Activated CD8-positive, alpha-beta T cell treated with anti-CD3 and anti-CD28 coated beads for 36 hours (primary cell): ENCODE measurements at regions not wholly inside any gene's neighbourhood (a gene's known extent, or its start where the extent isn't known, plus 50 kb on each side); places are given as distances from the start of the nearest gene placed in this dataset.
"Not testable (repeated sequence)": the region's sequence is repeated elsewhere in the genome, so short reads cannot be mapped to it uniquely, and the experiment has no call there.

ENCODE experiments used
- ATAC-seq: fragments of 200-7000 bp; cut with Tn5 transposase; one replicate; pipeline ENCODE4 v1.10.0; 2021; ENCODE audit warnings: mild to moderate bottlenecking, moderate library complexity
- CTCF ChIA-PET: fragments of 350-600 bp; sonication (Branson Sonifier 250); formaldehyde crosslinking; loops from one replicate; lab custom pipeline; 2021; ENCODE audit warnings: antibody characterized with exemption; lab: Charles Lee
- POLR2A ChIA-PET: fragments of 350-600 bp; sonication (Branson Sonifier 250); formaldehyde crosslinking; loops from one replicate; lab custom pipeline; 2021; ENCODE audit warnings: antibody characterized with exemption; lab: Charles Lee
- DNase-seq: peaks from one replicate; pipeline ENCODE4 v3.0.0-alpha.2; 2020
- H3K27ac Mint-ChIP-seq: one replicate; pipeline ENCODE4 v1.8.0; 2021; ENCODE audit warnings: mild to moderate bottlenecking, mixed read lengths
- H3K27me3 Mint-ChIP-seq: one replicate; pipeline ENCODE4 v1.8.0; 2021; ENCODE audit warnings: mixed read lengths
- H3K36me3 Mint-ChIP-seq: one replicate; pipeline ENCODE4 v1.8.0; 2021; ENCODE audit warnings: low read depth, mixed read lengths
- H3K4me1 Mint-ChIP-seq: one replicate; pipeline ENCODE4 v1.8.0; 2021; ENCODE audit warnings: low read depth, mixed read lengths
- H3K4me3 Mint-ChIP-seq: one replicate; pipeline ENCODE4 v1.8.0; 2021; ENCODE audit warnings: mild to moderate bottlenecking, moderate library complexity, mixed read lengths
- H3K9me3 Mint-ChIP-seq: one replicate; pipeline ENCODE4 v1.8.0; 2021; ENCODE audit warnings: mixed read lengths
- intact Hi-C: fragments of 100-400 bp; cut with micrococcal nuclease; formaldehyde crosslinking; loops from one replicate; pipeline ENCODE4 v1.10.0; 2022
- TF ChIP-seq, protein P1 (sequence below): fragments of 200-600 bp; IDR thresholded peaks from one replicate; pipeline ENCODE4 v1.8.0; 2022; ENCODE audit warnings: antibody characterized with exemption, mild to moderate bottlenecking

DNA sequence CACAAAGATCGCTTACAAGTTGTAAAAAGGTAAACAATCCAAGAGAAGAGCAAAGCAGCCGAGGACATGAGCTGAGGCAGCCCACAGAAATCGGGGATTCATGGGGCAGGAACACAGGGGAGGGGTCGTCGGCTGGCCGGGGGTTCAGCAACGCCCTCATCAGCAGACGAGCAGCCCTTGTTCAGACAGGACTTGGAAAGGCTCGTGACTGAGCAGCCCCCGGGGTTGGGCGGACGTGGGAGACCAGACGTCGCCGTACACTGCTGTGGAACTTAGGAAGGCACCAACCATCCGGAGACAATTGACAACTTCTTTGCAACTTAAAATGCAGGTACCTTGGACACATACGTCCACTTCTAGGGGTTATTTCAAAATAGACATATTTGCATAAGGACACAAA is 370.5 kb downstream of the BRD1 start:
- TF ChIP-seq, protein P1, sequence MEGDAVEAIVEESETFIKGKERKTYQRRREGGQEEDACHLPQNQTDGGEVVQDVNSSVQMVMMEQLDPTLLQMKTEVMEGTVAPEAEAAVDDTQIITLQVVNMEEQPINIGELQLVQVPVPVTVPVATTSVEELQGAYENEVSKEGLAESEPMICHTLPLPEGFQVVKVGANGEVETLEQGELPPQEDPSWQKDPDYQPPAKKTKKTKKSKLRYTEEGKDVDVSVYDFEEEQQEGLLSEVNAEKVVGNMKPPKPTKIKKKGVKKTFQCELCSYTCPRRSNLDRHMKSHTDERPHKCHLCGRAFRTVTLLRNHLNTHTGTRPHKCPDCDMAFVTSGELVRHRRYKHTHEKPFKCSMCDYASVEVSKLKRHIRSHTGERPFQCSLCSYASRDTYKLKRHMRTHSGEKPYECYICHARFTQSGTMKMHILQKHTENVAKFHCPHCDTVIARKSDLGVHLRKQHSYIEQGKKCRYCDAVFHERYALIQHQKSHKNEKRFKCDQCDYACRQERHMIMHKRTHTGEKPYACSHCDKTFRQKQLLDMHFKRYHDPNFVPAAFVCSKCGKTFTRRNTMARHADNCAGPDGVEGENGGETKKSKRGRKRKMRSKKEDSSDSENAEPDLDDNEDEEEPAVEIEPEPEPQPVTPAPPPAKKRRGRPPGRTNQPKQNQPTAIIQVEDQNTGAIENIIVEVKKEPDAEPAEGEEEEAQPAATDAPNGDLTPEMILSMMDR = no peak
- DNase-seq = no peak
- Mint-ChIP-seq H3K4me3 (no peak overlapping the region), H3K4me1 (no peaks in the 10 kb centered on the region), H3K27ac (no peak overlapping the region), H3K27me3 (peaks cover 13% of the 10 kb centered on the region), H3K9me3 (no peaks in the 10 kb centered on the region), H3K36me3 (no peaks in the 10 kb centered on the region)
- ATAC-seq = no peak
- intact Hi-C loops = no loop called here
- ChIA-PET CTCF (no interaction called here), POLR2A (no interaction called here)

DNA sequence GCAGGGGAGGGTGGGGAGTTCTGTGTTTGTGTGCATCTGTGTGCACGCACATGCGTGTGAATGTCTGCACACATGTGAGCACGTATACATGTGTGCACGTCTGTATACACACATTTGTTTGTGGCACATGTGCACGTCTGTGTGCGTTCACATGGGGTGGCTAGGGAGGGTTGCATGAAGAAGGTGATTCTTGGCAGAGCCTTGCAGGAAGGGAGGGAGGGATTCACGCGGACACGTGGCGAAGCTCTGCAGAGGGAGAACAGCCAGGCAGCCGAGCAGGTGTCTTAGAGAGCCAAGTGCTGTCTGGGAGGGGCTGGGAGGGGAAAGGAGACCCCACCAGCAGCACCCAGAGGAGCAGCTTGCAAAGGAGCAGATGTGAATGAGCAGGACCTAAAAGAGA is 372.1 kb downstream of the BRD1 start:
- ChIA-PET POLR2A (no interaction called here), CTCF (no interaction called here)
- no peak overlapping the region for H3K27ac Mint-ChIP-seq

DNA sequence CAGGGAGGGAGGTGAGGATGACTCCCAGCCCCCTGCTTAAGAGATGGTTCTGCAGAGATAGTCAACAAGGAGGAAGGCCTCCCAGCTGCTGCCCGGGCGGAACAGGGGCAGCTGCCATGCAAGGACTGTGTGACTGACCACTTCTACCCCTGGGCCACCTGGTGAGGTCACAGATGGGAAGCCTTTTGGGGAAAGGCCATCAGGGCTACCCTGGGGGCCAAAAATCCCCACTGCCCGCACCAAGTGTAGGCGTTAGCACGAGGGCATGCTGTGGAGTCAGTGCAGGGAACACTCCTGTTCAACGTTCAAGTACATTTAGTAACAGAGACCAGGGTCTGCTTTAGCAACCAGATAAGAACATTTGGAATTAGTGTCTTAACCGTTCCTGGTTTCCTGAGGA is 372.9 kb downstream of the BRD1 start:
- ChIA-PET POLR2A (no interaction called here), CTCF (no interaction called here)
- Mint-ChIP-seq H3K27me3 (peaks cover 28% of the 10 kb centered on the region), H3K27ac (no peak overlapping the region), H3K9me3 (no peaks in the 10 kb centered on the region), H3K4me1 (no peaks in the 10 kb centered on the region), H3K36me3 (no peaks in the 10 kb centered on the region), H3K4me3 (no peak overlapping the region)
- DNase-seq (no peak), ATAC-seq (no peak)
- TF ChIP-seq, protein P1 = no peak
- intact Hi-C loops = no loop called here

More for the DNA sequence above, 372.1 kb downstream of the BRD1 start:
- Mint-ChIP-seq H3K36me3 (no peaks in the 10 kb centered on the region), H3K9me3 (no peaks in the 10 kb centered on the region), H3K4me3 (no peak overlapping the region), H3K4me1 (no peaks in the 10 kb centered on the region), H3K27me3 (peaks cover 21% of the 10 kb centered on the region)
- ATAC-seq (no peak), DNase-seq (no peak)
- intact Hi-C loops = no loop called here
- TF ChIP-seq, protein P1 = no peak

DNA sequence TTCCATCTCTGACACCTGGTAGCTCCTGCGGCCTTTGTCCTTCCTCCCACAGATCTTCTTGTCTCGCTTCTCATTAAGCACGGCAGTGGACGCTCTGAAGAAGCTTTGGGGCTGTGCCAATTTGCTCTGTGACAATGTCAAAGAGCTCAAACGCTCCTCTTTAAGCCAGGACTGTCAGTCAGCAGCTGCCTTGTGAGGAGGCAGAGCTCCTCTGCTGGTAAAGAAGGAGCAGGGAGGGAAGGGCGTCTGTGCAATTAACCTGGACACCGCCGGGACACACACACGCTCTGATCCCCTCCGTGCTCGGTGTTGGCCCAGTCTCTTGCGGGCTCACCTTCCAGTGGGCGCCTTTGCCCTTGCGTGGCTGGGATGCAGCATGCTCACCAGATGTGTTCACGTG is 373.9 kb downstream of the BRD1 start:
- CTCF ChIA-PET = no interaction called here
- TF ChIP-seq, protein P1 = no peak
- POLR2A ChIA-PET = no interaction called here
- Mint-ChIP-seq H3K4me3 (no peak overlapping the region), H3K27ac (no peak overlapping the region), H3K36me3 (no peaks in the 10 kb centered on the region), H3K4me1 (no peaks in the 10 kb centered on the region), H3K27me3 (peaks cover 37% of the 10 kb centered on the region), H3K9me3 (no peaks in the 10 kb centered on the region)
- DNase-seq (no peak), ATAC-seq (no peak)
- intact Hi-C loops = no loop called here

DNA sequence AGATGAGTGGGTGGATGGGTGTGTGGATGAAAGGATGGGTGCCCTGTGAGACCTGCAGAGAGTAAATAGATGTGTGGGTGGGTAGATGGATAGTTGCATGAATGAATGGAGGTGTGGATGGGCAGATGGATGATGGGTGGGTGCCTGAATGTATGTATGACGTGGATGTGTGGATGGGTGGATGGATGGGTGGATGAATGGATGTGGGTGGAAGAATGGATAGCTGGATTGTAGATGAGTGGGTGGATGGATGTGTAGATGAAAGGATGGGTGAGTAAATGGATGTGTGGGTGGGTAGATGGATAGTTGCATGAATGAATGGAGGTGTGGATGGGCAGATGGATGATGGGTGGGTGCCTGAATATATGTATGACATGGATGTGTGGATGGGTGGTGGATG is 374.7 kb downstream of the BRD1 start:
- peaks cover 33% of the 10 kb centered on the region for H3K27me3 Mint-ChIP-seq
- H3K4me1 Mint-ChIP-seq, H3K27ac Mint-ChIP-seq, H3K4me3 Mint-ChIP-seq, POLR2A ChIA-PET, intact Hi-C loops, ATAC-seq, CTCF ChIA-PET, DNase-seq, H3K36me3 Mint-ChIP-seq, H3K9me3 Mint-ChIP-seq: not testable (repeated sequence)
